GM21576 (cell line): ENCODE measurements at regions not wholly inside any gene's neighbourhood (a gene's known extent, or its start where the extent isn't known, plus 50 kb on each side); places are given as distances from the start of the nearest gene placed in this dataset.

Experiments used
- ATAC-seq: cut with Tn5 transposase; IDR thresholded peaks from one replicate; pipeline ENCODE4 v1.9.1; 2021; ENCODE audit warnings: mild to moderate bottlenecking, moderate library complexity; ENCODE audit not compliant: unreplicated experiment

DNA sequence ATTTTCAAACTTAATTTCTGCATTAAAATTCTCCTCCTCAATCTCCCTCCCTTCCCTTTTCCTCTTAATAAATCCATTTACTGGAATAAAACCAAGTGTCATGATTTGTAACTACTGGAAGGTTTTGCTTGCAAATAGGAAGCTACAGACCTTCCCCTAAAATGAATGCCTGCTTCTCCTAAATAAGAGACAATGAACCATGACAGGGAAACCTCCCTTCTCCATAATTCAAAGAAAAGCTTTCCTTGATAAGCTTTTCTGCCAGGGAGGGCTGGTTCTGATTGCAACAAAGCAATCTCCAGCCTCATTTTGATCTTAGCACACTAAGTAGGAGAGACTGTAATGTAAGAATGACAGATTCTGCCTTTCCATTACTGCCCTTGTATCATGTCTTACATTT lies 111.0 kb upstream of the CDH20 start:
- ATAC-seq, result no peak

DNA sequence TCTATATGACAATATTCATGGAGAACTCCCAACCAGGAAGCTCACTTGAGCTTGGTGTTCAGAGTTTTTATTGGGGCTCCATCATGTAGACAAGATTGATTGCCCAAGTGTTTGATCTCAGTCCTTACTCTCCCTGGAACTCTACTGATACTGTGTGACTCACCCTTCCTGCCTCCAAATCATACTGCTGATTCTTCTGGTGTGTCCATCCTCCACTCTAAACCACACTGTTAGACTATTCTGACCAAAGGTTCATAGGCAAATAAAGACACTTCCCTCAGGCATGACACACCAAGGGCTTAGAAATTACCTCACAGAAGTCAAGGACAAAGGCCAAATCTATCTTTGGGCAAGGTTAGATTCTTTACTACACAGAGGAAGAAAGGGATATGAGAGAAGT lies 107.9 kb upstream of the CDH20 start:
- no peak for ATAC-seq

DNA sequence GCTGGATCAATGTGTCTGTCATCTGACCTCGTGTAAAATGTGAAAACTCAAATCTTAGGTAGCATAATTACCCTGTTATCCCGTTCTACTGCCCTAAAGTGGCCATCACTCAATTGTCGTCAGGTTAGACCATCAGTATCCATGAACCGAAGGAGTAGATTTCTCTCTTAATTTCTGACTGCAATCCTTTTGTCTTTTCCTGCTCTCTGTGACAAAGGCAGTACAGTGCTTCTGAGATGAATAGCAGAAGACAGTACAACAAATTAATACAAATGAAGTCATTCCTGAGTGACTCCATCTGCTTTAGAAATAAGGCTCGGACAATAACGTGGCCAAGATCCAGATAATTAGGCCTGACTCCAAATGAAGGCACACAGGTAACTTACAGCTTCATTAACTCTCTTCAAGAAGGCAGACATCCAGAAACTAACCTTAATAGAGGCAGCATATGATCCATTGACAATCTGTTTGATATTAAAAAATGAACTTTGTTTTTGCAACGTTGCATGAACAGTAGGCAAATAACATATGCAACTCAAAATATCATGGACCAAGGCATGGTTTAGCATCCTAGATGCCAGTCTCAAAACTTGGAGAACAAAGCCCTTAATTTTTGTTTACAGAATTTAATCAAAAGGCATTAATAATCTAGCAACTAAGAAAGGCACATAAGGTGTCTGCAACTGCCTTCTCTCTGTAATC lies 96.7 kb upstream of the CDH20 start:
- no peak for ATAC-seq

DNA sequence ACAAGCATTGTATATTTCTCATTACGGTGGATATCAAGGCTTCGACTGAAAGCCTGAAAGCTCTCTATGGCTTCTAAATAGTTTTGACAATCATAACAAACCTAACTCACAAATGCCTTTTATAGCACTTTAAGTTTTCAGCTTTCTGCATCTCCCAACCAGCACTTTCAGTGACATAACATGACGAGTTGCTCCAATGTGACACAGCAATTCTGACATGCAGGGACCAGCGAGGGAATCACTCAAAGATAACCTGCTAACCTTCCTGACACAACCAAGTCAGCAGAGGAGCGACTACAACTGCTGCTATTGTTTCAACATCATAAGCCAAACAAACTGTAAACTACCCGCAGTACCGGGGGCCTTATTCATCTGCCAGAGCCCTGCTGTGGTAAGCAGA lies 95.7 kb upstream of the CDH20 start:
- ATAC-seq, result no peak

DNA sequence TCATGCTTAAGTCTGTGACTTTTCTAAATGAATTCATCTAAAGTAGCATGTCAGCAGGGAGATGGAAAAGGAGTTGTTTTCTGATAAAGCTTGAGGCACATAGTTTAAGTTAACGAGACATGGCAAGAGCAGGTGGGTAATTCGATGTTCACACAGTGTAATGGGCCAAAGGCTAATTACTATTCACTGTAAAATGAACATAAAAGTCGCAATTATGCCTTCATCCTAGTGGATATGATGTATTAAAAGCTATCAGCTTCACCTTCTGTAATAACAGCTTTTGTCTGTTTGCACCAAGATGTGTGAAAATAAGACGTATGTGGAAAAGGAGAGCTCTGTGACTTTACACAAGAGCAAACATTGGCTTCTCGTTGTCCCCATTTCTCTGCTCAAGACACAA lies 94.2 kb upstream of the CDH20 start:
- no peak for ATAC-seq

DNA sequence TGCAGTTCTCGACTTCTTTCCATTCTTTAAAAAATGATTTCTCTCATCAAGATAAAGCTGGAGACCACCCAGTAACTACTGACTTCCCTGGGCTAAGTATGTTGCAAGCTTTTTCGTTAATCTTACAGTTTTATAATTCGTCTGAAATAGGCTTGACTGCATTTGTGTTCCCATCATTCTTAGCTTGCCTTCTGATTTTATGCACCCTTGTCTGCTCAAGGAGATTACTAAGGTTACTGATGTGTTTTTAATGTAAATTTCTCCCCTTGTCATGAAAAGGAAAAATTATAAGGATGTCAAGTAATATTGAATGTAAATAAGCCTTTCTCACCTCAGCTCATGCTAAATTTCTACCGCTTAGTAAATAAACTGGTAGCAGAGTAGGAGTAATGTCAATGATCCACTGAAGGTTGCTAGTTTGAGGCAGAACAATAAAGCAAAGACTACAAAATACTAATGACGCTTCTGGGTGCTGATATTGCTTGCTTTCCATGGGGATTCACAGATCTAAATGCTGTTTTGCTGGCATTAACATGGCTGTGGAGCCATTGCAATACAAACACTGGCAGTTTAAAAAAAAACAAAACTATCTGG lies 91.9 kb upstream of the CDH20 start:
- no peak for ATAC-seq

DNA sequence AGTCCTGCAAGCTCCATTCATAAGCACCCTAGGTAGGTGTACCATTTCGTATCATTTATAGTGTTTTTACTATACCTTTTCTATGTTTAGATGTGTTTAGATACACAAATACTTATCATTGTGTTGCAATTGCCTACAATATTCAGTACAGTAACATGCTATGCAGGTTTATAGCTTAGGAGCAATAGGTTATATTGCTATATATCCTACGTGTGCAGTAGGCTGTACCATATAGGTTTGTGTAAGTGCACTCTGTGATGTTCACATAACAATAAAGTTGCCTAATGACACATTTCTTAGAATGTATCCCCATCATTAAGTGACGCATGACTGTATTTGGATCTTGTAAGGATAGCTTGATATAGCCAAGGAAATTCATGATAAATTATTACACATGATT lies 88.6 kb upstream of the CDH20 start:
- ATAC-seq, result no peak

DNA sequence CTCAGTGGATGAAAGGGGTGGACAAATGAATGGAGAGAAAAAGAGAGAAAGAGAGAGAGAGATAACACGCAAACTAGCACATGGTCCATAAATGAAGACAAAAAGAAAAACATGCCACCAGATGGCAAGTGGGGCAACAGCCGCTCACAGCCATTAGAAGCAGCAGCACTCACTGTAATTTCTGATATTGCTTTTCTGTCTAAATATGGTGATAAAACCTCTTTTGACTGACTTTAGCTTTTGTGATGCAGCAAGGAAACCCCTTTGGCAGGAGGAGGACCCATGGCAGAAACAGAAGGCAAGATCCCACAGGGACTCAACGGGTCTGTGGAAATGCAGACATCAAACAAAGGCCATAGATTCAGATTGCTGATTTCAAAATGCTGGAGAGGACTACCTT lies 88.0 kb upstream of the CDH20 start:
- no peak for ATAC-seq

DNA sequence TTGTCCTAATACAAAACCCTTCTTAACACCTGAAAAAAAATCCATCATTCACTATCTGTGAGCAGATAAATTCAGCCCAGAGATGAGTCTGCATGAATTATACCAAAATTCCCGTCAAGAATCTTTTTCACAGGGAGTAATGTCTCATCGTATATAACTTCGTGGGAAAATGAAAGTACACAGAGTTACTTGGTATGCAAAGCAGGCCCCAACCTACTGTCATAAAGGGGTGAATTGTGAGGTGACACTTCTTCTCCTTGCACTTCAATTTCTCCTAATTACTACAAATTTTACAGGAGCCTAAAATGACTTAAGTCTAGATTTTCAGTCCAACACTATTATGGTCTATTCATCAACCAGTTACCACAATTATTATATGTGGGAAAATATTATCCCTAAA lies 84.6 kb upstream of the CDH20 start:
- ATAC-seq, result no peak

DNA sequence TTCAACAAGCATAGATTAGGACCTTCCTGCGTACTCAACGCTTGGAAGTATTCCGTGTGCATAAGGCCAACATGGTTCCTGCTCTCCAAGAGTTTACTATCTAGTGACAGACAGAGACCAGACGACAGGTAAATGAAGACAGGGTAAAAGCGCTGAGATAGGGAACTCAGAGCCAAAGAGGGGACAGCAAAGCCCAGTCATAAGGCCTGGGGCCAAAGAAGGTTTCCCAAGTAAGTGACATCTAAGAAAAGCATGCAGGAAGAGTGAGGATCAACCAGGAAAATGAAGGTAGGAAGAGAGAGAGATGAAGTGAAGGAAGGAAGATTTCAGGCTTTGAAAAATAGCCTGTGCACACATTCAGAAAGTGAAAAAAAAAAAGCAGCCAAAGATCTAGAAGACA lies 76.9 kb upstream of the CDH20 start:
- no peak for ATAC-seq

DNA sequence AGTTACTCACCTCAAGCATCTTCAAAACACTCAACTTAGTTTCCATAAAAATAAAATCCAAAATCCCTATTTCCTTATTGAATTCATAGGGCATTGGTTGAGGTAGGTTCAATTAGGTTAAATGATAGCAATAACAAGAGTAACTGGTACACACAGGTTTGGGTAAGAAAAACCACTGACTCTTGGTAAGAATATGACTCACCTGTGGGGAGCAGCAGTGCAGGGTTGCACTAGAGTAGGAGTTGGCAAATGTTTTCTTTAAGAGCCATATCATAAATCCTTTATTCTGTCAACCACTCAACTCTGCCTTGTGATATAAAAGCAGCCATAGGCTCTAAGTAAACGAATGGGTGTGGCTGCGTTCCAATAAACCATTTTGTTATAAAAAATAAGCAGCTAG lies 71.4 kb upstream of the CDH20 start:
- no peak for ATAC-seq

DNA sequence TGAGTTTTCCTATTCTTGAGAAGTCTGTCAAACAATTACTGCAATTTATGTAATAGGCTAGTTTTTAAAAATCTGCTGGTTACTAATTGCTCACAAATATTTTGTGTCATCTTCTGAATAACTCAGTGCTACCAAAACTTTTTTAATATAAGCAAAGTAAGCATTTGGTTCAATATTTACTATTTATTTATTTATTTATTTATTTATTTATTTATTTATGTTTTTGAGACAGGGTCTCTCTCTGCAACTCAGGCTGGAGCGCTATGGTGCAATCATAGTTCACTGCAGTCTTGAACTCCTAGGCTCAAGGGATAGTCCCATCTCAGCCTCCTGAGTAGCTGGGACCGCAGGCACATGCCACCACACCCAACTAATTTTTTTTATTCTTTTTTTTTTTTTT lies 60.4 kb upstream of the CDH20 start:
- no peak for ATAC-seq

DNA sequence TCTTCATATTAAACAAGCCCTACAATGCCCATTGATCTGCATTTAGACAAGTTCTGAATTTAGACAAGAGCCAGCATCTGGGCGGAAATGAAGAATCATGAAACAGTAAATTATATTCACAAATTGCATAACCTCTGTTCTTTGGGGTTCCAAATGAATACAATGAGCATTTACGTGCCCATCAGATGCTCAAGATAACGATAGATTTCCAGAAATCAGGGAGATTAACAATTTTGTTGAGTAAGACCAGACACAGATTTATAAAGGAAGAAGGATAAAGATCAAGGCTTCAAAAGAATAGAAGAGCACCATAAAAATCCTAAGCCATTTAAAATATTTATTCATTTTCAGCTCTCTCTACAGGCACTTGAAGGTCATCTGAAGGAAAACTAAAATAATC lies 59.7 kb upstream of the CDH20 start:
- ATAC-seq, result no peak

DNA sequence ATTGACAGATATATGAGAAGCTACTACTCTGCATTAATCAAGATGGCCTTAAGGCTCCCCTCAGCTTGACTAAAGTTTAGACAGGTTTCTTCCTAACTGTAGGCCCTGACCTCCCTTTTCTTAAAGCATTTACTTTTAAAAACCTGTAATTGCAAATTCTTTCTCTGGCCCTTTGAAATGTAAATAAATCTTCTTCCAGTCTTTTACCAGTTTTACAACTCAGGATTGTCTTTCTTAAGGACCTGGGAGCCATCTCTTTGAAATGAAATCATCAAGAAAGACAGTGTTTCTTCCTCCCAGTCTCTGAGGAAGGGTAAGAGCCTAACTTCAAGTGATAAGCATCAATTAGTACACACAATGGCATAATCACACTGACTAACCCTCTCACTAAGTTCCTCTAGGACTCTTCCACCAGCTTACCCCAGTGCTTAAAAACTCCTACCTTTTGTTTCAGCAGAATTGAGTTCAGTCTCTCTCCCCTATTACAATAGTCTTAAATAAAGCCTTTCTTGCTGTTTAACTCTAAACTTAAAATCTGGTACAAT lies 58.7 kb upstream of the CDH20 start:
- no peak for ATAC-seq

DNA sequence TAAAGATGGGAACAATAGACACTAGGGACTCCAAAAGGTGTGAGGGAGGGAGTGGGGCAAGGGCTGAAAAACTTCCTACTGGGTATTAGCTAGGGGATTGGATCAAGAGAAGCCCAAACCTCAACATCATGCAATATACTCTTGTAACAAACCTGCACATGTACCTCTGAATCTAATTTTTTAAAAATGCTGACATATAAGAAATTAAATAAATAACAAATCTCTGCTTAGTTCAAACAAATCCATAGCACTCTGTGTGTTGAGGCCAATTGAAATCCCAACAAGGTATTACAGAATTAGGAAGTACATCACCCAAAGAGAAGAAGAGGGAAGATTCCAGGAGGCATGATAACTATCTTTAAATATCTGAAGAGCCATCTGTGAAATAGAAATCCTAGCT lies 55.4 kb upstream of the CDH20 start:
- no peak for ATAC-seq

DNA sequence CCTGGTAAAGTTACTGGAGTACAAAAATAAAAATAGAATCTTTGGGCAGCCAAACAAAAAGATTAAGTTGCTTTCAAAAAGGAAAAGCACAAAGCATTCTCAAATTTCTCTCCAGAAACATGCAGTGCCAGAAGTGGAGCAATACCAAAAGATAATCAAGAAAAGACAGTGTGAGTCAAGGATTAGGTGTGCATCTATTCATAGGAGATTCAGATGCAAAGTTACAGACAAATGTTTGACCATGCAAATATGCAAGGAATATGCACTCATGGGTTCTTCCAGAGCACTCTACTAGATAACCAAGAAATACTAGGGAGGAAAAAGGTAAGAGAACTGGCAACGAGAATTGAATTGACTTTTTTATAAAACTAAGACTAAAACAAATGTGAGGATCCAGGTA lies 51.8 kb upstream of the CDH20 start:
- no peak for ATAC-seq

DNA sequence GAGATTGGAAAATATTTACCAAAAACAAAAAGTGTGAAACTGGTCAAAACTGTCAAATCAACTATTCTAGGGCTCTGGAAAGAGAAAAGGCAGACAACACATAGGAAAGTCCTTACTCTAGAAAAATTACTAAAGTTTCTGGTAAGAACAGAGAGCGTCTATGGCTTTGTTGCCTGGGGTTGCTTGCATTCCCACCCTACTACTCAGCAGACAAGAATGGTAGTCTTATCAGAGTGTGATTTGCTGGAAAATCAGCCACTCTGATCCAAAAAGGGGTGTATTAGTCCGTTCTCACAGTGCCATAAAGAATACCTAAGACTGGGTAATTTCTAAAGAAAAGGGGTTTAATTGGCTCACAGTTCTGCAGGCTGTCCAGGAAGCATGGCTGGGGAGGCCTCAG lies 50.3 kb upstream of the CDH20 start:
- no peak for ATAC-seq
